SKM-1 (cell line): ENCODE measurements at regions not wholly inside any gene's neighbourhood (a gene's known extent, or its start where the extent isn't known, plus 50 kb on each side); places are given as distances from the start of the nearest gene placed in this dataset.
"Not testable (repeated sequence)": the region's sequence is repeated elsewhere in the genome, so short reads cannot be mapped to it uniquely, and the experiment has no call there.

ENCODE experiments used
- DNase-seq: peaks from one replicate; lab custom pipeline; 2025; ENCODE audit not compliant: unreplicated experiment; lab: John Stamatoyannopoulos, UW

DNA sequence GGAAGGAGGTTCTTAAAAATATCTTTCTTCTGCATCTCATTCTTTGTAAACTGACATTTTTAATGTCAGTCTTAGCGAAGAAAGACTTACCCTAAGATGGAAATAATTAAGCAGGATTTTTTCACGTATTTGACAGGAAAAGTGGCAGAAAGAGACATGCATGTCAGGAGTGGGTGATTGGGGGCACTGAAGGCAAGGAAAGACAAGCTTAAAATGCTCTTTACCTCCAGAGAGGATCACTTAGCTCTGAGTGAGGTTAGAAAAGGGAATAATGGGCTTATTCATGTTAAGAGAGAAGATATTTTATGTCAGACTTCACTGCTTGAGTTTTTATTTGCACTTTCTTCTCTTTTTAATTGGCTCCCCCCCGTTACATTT, 1358.2 kb upstream of the TMEM132C start:
- no peak for DNase-seq

DNA sequence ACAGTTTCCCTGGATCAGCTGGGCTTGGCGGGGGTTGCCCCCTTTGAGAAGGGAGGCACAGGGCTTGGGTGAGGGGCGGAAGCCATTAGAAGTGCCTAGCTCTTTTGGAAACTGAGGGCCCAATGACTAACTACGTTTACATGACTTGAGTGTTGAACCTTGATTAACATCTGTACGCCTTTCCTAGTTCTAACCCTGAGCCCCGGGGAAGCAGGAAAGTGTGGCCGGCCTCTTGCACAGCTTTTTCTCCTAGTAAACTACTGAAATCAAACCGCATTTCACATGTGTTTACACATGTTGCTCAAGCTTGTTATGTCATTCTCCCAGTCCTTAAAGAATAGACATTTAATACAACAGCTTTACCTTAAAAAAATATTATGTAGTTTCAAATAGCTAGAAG, 1356.4 kb upstream of the TMEM132C start:
- no peak for DNase-seq

DNA sequence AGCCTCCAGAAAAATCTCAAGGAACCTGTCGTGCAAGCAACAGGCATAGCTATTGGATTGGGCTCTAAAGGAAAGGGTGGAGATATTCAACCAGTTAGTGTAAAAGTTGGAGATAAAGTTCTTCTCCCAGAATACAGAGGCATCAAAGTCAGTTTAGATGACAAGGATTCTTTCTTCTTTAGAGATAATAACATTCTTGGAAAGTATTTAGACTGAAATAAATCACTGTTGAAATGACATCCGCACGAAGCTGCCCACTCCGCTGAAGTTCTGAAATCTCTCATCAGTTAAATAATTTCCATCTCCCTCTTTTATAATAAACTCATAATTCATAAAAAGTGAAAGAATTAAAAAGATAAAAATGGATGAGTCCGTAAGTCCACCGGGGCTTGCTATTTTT, 1354.9 kb upstream of the TMEM132C start:
- DNase-seq, result no peak

DNA sequence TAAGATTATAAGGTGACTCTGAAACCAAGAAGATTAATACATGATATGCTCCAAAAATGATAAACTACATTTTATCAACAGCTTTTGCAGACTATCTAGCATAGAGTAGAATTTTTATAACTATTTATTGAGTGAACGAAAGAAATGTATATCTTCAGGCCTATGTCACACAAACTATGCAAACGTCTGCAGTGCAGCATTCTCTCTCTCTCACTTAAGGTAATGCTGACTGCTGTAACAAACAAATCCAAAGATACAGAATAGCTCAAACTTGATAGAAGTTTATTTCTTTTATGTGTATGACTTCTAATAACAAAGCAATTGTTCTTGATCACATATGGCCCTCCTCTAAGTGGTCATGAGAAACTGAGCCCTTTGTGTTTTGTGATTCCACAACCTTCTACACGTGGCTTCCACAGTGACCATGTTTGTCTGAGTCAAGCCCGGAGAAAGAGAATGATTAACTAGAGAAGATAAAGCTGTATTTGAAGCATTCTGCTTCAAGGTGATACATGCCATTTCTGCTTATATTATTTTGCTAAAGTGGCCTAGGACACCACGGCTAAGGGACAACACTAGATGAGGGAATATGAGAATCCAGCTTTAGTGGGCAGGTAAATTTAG, 1352.7 kb upstream of the TMEM132C start:
- DNase-seq, result no peak

DNA sequence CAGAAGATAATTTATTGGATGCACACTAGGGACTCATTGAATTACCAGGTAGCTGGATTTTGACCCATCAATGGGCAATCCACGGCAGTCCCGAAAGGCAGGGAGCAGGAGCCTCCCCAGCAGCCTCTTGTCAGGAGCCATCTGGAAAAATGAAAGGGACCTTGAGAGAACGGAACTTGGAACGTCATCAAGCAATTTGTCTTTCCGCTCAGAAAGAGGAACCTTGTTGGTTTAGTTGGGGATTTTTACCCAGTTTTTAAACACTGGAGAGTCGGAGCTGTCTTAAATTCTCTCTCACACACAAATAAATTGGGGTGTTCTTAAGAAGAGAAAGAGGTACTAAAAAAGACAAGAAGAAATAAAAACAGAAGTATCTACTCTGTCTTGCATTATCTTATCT, 1351.7 kb upstream of the TMEM132C start:
- no peak for DNase-seq

DNA sequence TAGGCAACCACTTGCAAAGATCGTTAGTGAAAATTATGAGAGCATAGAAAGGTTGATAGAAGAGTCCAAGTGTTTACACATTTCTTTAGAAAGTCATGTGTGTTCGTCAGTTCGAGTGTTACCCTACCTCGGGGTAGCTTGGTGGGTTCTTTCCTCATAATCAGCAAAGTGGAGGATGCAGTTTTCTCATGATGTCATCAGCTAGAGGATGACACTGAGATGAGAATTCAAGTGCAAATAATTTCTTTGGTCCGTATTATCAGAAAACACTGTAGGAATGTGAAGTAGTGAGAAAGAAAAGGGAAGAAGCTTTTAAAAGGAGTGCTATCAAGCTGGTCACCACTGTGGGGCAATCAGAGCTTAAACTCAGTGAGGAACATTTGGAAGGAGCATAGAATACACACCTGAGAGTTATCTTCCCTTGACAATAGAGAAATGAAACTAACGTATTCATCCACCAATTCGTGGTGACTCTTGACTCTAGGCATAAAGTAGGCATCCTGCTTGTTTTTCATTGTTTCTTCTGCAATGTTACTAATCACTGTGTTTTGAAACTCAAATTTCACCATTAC, 1340.9 kb upstream of the TMEM132C start:
- no peak for DNase-seq

DNA sequence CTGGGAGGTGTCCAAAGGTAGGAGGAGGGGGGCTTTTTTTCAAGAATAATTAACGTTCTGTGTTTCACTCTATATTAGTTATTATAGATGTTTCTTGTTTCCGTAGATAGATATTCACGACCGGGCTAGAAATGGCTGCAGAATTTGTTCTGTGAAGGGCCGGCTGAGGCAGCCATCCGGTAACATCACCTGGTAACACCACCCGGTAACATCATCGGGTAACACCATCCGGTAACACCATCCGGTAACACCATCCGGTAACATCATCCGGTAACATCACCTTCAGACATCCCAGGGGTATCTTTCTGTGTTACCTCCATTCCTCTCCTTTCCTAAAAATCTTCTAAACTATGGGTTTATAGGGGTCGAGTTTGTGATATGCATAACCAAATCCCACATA, 1336.7 kb upstream of the TMEM132C start:
- no peak for DNase-seq

DNA sequence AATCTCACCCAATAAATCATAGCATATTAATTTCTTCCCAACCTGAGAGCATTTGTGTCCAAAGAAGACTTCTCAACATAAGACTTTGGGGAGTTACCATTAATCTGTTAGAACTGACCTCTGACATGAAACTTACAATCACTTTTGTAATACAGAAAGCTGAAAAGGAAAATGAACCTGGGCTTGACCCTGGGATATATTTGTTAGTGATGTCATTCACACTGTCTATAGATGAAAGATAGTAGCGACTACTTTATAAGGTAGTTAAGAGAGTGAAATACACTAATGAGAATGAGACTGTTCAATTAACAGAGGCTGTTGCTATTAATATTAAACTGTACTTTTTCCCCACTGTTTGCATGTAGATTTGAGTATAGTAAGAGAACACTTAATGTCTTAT, 1334.8 kb upstream of the TMEM132C start:
- no peak for DNase-seq

DNA sequence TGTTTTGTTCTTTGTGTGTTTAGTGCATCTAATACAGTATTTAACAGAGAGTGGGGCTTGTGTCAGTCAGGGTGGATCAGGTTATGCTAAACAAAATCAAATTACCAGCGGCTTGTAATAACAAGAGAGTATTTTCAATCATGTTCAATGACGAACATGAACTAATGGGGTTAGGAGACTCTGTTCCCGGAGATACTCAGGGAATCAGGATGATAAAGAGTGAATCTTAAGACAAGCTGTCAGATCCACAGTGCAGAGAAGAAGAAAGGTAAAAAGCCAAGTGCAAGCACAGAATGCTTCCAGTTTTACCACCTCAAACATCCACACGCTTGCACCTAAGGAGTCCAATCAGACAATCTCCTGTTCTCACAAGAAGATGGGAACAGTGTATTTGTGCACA, 1331.5 kb upstream of the TMEM132C start:
- no peak for DNase-seq

DNA sequence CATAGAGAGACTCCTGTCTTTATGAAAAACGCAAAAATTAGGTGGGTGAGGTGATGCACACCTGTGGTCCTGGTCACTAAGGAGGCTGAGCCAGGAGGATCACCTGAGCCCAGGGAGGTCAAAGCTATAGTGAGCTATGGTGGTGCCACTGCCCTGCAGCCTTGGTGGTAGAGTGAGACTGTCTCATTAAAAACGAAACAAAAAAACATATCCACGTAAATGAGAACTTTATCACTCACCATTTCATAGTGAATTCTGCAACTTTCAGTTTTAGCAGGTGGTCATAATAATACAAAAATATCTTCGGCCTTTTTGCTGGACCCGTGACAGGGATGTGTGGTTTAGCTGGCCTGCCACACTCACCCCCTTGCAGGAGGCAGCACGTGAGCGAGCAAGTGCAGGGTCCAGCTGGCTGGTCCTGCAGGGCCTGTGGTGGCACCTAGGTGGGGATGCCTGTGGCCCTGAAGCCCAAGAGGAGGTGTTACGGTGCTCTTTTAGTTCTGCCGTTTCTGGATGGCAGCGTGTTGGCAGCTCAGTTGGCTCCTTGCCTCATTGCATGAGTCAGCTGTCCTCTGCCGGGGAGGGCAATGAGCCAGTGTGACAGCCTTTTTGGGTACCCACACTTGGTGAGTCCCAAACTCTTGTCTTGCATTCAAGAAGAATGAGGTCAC, 1330.7 kb upstream of the TMEM132C start:
- DNase-seq, result no peak

DNA sequence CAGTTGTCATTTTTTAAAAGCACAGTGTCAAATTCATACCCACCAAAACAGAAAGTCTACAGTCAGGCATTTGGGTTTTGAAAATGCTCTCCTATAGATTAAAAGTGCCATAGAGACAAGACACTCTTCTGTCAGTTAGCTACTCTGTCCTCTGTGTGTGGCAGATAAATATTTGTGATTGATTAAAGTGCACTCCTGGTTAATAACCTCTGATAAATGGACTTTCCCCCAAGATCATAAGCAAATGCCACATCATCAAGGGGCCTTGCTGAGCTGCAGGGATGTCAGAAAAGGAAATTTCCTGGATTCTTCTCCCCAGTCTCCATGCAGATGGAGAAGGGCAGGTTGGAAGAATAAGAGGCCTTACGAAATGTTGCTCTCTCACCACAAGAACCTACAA, 1329.5 kb upstream of the TMEM132C start:
- no peak for DNase-seq

DNA sequence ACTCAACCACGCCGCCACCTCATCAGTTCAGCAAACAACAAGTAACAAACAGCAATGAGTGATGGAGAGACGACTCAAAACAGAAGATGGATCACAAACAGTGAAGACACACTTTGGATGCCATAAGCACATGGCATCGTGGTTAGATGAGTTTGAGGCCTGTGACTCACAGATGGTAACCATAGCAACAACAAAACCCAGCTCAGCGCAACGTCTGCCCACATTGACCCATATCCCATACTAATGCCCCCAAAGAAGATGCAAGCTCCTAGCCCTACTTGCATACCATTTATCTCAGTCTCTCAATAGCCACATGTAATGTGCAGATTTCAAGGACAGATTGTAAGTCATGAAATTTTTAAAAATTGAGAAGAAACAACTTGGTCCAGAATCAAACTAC, 1322.3 kb upstream of the TMEM132C start:
- DNase-seq, result no peak

DNA sequence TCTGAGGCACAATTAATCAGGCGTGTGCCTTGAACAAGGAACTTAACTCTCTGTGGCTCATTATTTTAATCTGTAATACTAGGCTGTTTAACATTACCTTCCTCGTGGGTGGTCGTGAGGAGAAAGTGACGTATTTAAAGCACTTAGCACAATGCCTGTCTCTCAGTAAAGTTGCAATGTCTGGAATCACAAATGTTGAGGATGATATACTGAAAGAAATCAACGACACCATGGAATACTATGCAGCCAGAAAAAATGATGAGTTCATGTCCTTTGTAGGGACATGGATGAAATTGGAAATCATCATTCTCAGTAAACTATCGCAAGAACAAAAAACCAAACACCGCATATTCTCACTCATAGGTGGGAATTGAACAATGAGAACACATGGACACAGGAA, 1320.0 kb upstream of the TMEM132C start:
- DNase-seq, result not testable (repeated sequence)

DNA sequence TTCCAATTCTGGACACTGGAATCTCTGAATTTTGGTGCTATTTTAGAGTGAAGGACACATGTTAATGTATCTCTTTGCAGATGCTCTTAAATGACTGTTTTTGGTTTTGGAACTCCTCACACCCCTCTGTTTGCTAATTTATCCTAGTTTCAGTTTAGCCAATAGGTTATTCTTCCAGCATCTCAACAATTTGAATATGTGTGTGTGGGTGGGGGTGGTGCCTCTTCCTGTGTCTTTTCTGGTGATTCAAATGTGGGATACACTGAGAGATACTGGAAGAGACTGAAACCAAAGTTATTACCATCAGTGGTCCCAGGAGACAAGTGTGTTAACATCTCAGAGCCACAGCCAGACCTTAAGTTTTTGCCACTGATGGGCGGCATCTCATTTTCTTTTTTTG, 1317.4 kb upstream of the TMEM132C start:
- DNase-seq, result no peak

DNA sequence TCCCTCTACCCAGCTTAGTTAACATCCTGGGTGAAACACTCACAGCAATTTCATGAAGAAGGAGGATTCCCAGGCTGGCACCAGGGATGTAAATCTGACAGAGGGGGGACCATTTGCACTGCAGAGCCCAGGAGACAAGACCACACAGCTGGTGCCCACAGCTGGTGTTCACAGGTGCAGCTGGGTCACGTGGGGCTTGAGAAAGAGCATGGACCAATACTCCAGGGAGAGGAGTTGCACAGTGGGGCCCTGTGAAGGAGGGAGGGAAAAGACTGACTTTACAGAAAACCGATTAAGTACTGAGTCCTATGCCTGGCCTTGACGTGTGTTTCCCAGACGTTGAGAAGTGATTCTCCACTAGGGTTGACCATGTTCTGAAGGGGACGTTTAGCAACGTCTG, 1316.7 kb upstream of the TMEM132C start:
- DNase-seq, result no peak

DNA sequence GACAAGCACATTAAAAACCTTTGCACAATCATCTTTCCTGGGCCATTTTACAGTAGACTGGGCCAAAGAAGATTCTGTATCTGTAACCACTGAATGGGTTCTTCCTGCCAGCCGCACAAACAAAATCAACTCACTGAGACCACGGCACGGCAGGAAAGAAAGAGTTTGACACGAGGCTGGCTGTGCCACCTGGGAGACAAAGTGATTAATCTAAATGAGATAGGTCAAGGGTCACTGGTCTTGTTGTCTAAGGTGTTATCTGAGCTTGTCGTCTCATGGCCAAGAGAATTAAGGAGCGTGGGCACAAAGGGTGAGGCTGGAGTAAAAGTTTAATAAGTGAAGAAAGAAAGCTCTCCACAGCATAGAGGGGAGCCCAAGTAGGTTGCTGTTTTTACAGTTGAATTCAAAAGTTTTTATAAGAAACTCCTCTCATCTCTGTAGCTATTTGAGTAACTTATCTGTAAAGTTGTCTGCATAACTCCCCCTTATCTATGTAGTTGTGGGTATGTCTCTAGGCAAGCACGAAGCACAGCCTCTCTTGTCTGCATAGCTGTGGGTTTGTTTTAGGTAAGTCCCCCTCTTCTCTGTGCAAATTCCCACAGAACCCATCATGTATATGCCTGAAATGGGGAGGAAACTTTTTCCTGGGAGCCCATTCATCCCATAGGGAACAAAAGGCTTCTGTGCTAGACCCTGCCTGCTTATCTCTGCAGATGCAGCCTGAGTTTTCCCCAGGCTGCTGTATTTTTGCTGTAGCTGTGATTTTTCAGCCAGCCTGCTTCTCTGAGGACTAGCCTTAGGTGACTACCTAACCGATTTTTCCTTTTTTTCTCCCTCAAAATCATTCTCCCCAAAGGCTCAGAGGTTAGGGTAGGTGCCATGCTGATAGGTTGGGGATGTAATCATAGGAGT, 1314.6 kb upstream of the TMEM132C start:
- no peak for DNase-seq

DNA sequence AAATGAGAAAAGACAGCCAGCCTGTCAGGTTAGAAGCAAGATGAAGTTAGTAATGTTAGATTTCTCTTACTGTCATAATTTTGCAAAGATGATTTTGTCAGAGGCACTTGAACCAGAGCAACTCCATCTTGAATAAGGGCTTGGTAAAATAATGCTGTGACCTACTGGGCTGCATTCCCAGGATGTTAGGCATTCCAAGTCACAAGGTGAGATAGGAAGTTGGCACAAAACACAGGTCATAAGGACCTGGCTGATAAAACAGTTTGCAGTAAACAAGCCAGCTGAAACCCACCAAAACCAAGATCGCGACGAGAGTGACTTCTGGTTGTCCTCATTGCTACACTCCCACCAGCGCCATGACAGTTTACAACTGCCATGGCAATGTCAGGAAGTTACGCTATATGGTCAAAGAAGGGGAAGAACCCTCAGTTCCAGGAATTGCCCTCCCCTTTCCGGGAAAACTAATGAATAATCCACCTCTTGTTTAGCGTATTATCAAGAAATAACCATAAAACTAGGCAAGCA, 1313.5 kb upstream of the TMEM132C start:
- no peak for DNase-seq

DNA sequence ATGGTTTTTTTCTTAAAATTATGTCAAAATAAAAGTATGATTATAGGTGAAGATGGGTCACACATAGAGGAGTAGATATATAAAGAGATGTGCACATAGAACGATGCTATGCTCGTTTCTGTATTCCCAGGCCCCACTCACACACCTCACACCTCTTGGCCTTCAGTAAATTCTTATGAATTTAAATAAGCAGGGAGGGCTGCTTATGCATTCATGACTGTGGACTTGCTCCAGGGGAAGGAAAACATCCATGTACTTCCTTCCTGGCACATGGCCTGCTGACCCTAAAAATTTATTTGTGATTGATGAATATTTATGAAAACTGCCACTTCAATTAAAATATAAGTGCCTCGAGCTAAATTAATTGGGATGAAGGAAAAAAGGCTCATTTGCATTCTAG, 1306.7 kb upstream of the TMEM132C start:
- DNase-seq, result no peak

DNA sequence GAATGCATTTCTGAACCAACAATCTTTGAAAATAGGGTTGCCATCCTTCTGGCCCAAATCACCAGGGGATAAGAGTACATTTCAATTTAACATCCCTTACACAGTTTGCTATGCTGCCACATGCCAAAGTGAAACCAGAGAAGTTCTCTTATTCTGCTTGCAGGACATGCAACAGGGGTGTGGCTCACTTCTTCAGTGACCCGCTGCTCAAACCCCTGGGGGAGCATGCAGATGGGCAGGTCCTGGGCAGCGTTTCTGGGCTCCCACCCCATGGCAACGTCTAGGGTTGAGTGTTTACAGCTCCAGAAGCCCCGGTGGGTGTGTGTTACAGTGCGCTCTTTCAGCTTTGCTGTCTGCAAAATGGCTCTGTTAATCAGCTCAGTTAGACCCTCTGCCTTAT, 1306.3 kb upstream of the TMEM132C start:
- DNase-seq, result no peak

DNA sequence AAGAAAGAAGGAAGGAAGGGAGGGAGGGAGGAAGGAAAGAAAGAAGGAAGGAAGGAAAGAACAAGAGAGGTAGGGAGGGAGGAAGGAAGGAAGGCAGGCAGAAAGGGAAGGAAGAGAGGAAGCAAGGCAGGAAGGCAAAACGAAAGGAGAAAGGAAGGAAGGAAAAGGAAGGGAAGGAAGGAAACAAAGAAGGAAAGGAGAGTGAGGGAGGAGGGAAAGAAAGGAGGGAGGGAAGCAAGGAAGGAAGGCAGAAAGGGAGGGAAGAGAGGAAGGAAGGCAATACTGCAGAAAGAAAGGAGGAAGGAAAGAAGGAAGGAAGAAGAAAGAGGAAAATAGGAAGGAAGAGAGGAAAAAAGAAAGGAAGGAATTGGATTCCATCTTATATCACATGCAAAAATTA, 1303.1 kb upstream of the TMEM132C start:
- no peak for DNase-seq

DNA sequence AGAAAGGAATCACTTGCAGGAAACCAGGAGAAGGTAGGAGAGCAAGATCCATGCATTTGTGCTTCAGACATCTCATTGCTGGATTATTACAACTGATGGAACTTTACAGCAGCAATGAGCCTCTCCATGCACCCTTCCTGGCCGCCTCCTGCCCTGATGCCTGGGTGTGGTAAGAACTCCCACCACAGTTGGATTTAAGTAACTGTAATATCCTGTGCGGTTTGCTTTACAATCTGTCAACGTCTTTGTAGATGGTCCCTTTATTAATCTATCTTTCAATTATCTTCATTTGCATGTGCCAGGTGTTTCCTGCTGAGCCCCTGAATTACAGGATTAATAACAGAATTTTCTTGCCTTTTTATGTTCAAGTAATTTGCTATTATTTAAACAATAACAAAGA, 1300.5 kb upstream of the TMEM132C start:
- DNase-seq, result no peak

DNA sequence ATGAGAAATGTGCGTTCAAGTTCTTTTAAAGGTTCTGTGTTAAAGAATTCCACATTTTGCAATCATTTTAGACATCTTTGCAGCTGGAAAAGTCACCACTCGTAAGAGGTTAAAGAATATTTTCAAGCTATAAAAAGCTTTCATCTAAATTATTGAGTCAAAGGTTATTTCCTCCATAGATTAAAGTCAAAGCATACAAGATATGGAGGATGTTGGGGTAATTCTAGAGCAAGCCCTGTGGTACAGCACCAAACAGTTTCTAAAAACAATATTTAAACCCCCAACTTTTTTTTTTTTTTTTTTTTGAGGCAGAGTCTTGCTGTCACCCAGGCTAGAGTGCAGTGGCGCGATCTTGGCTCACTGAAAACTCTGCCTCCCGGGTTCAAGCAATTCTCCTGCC, 1299.8 kb upstream of the TMEM132C start:
- no peak for DNase-seq
